ENCODE measurements at regions not wholly inside any gene's neighbourhood (a gene's known extent, or its start where the extent isn't known, plus 50 kb on each side); places are given as distances from the start of the nearest gene placed in this dataset.

DNA sequence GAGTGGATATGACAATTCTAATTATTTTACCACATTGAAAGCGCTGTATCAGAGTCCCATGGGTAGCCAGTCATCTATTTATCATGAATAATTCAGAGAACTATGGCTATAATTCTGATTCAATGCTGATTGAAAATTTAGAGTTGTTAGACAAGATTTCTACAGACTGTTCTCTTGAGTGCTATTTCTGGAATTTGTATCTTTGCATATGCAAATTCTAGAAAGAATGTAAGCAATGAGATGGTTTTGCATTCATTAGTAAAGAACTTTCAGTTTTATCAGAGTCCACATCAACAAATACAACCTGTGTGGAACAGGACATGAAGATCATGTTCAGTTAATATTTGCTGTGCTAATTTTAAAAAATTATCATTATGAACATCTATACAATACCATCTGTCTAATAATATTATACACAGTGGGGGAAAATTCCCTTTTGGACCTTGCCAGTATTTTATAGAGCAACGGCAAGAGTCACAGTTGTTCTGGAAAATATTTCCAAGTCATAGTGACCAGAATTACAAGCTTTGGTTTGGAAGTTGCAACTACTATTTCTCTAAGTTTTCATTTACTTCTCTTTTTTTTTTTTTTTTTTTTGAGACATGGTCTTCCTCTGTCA lies 372.7 kb upstream of the PTGER4 start:
- TF ChIP-seq, protein P1, sequence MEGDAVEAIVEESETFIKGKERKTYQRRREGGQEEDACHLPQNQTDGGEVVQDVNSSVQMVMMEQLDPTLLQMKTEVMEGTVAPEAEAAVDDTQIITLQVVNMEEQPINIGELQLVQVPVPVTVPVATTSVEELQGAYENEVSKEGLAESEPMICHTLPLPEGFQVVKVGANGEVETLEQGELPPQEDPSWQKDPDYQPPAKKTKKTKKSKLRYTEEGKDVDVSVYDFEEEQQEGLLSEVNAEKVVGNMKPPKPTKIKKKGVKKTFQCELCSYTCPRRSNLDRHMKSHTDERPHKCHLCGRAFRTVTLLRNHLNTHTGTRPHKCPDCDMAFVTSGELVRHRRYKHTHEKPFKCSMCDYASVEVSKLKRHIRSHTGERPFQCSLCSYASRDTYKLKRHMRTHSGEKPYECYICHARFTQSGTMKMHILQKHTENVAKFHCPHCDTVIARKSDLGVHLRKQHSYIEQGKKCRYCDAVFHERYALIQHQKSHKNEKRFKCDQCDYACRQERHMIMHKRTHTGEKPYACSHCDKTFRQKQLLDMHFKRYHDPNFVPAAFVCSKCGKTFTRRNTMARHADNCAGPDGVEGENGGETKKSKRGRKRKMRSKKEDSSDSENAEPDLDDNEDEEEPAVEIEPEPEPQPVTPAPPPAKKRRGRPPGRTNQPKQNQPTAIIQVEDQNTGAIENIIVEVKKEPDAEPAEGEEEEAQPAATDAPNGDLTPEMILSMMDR (conservative IDR thresholded peaks at IDR 0.05), result no peak
- TF ChIP-seq ZFX (IDR thresholded peaks at IDR 0.05), result no peak
